ENCODE measurements at regions not wholly inside any gene's neighbourhood (a gene's known extent, or its start where the extent isn't known, plus 50 kb on each side); places are given as distances from the start of the nearest gene placed in this dataset.
A peak's percentile ranks its signal among the peaks of the same experiment; 100 is the strongest.

GRCh38 chr5:99646011-99646647 is 717.3 kb upstream of the CHD1 start:
- Histone ChIP-seq H3K79me2 (ENCODE audit: control insufficient read depth in 1 of 2, insufficient read depth in 2 of 2, low read length in 2 of 2) (no peaks in the 10 kb centered on the region), H3K4me1 (replicated peaks in 1 of 4; ENCODE audit: control insufficient read depth in 3 of 4, insufficient read depth in 4 of 4, low read length in 3 of 4) (no peaks in the 10 kb centered on the region), H2AFZ (ENCODE audit: low read length) (peak overlapping the region; percentile 58; the same call in 1 of the 2 replicates), H2BK5ac (ENCODE audit: low read depth, low read length) (no peak overlapping the region), H4K91ac (replicated peaks; ENCODE audit: insufficient read length, low read length) (no peak overlapping the region), H4K20me1 (replicated peaks in 1 of 2; ENCODE audit: control insufficient read depth in 1 of 2, insufficient read depth in 2 of 2, low read length in 2 of 2) (no peaks in the 10 kb centered on the region), H2BK20ac (ENCODE audit: low read length) (no peak overlapping the region), H2BK120ac (replicated peaks; ENCODE audit: low read depth, low read length) (no peak overlapping the region), H3K27me3 (replicated peaks in 1 of 4; ENCODE audit: control insufficient read depth in 3 of 4, extremely low read depth in 1 of 4, insufficient read depth in 3 of 4, low read length in 3 of 4) (no peaks in the 10 kb centered on the region), H3K23ac (ENCODE audit: insufficient read length) (no peak overlapping the region), H3K9ac (replicated peaks in 1 of 4; ENCODE audit: extremely low read depth in 1 of 4, low read depth in 3 of 4, low read length in 3 of 4) (no peak overlapping the region), H3K18ac (ENCODE audit: extremely low read depth, low read length) (no peak overlapping the region; the same call in 1 of the 2 replicates), H2BK15ac (ENCODE audit: low read length) (no peak overlapping the region), H3K4me2 (ENCODE audit: insufficient read depth in 1 of 2, low read depth in 2 of 2, low read length in 2 of 2) (no peak overlapping the region), H3K4ac (replicated peaks; ENCODE audit: insufficient read length, low read depth, low read length) (no peak overlapping the region), H3K4me3 (ENCODE audit: extremely low read depth in 1 of 4, insufficient read depth in 2 of 4, low read depth in 3 of 4, low read length in 4 of 4) (no peak overlapping the region), H2BK12ac (ENCODE audit: low read depth, low read length) (no peak overlapping the region), H3K79me1 (ENCODE audit: low read depth, low read length) (no peaks in the 10 kb centered on the region), H3K36me3 (ENCODE audit: control insufficient read depth in 2 of 4, insufficient read depth in 4 of 4, low read length in 3 of 4) (no peaks in the 10 kb centered on the region), H4K8ac (ENCODE audit: extremely low read depth, insufficient read depth, low read length) (no peak overlapping the region), H4K5ac (ENCODE audit: insufficient read length, low read depth, low read length) (no peak overlapping the region), H3K23me2 (ENCODE audit: low read depth, low read length) (no peaks in the 10 kb centered on the region), H3K9me3 (ENCODE audit: insufficient read depth in 2 of 2, low read depth in 1 of 2, low read length in 1 of 2) (no peaks in the 10 kb centered on the region), H3K14ac (ENCODE audit: insufficient read length) (no peak overlapping the region), H2AK5ac (ENCODE audit: low read depth, low read length) (no peak overlapping the region), H3K56ac (replicated peaks; ENCODE audit: insufficient read length, low read depth, low read length) (no peak overlapping the region), H3K27ac (ENCODE audit: low read depth, low read length) (no peak overlapping the region)
- ChIA-PET CTCF (ENCODE audit: partially characterized antibody) (no interaction called here), POLR2A (ENCODE audit: partially characterized antibody) (no interaction called here)
- FAIRE-seq: no peak
- WGBS, 2 experiments (ENCODE audit: extremely low coverage in 1 of 2, insufficient coverage in 1 of 2, insufficient read length in 1 of 2, insufficient replicate concordance in 2 of 2, low coverage in 1 of 2, low lambda C conversion rate in 2 of 2, missing lambda C conversion rate in 1 of 2): 73% methylated on average over 5 of the region's 5 CpGs; no CpG with 5 or more reads in 1 of the 2 experiments
- DNase-seq (ENCODE audit: low read depth in 1 of 2, low spot score in 2 of 2): no peak
- no peak for TF ChIP-seq KDM1A (IDR thresholded peaks at IDR 0.05; ENCODE audit: borderline replicate concordance, low read length)
- no peak for TF ChIP-seq CTCF (IDR thresholded peaks at IDR 0.05; ENCODE audit: control extremely low read depth in 1 of 3, insufficient read depth in 1 of 3, low read depth in 1 of 3, low read length in 3 of 3)
- TF ChIP-seq E2F6 (IDR thresholded peaks at IDR 0.05): no peak
- no peak for TF ChIP-seq RFX5 (IDR thresholded peaks at IDR 0.05; ENCODE audit: borderline replicate concordance, low read depth, low read length)

All from H1 (cell line).